H9 (cell line): ENCODE measurements at regions not wholly inside any gene's neighbourhood (a gene's known extent, or its start where the extent isn't known, plus 50 kb on each side); places are given as distances from the start of the nearest gene placed in this dataset.

Source experiments
- DNase-seq: peaks from one replicate; pipeline ENCODE4 v3.0.0-alpha.2; 2017
- H2AFZ ChIP-seq: one replicate; pipeline ENCODE4 v1.6.1; 2013; ENCODE audit warnings: mild to moderate bottlenecking, low read length, control low read depth, moderate library complexity
- H2AK5ac ChIP-seq: 2 replicates; pipeline ENCODE4 v1.6.1; 2013; ENCODE audit warnings: low read length, control low read depth, mixed read lengths; ENCODE audit not compliant: insufficient read length
- H2BK120ac ChIP-seq: one replicate; pipeline ENCODE4 v1.6.1; 2013; ENCODE audit warnings: low read depth, mild to moderate bottlenecking, low read length, control low read depth, inconsistent platforms; ENCODE audit not compliant: poor library complexity, severe bottlenecking
- H2BK12ac ChIP-seq: 2 replicates; pipeline ENCODE4 v1.6.1; 2013; ENCODE audit warnings: low read length, control low read depth, mixed read lengths, low read depth; ENCODE audit not compliant: insufficient read length
- H2BK15ac ChIP-seq: 2 replicates; pipeline ENCODE4 v1.6.1; 2013; ENCODE audit warnings: low read depth, low read length, control low read depth
- H2BK20ac ChIP-seq: one replicate; pipeline ENCODE4 v1.6.1; 2013; ENCODE audit warnings: low read depth, mild to moderate bottlenecking, low read length, control low read depth, inconsistent platforms; ENCODE audit not compliant: poor library complexity, severe bottlenecking
- H2BK5ac ChIP-seq: 2 replicates; pipeline ENCODE4 v1.6.1; 2013; ENCODE audit warnings: low read length, control low read depth, mixed read lengths; ENCODE audit not compliant: insufficient read length
- H3K14ac ChIP-seq: 2 replicates; pipeline ENCODE4 v1.6.1; 2013; ENCODE audit warnings: low read length, control low read depth; ENCODE audit not compliant: insufficient read depth
- H3K18ac ChIP-seq: 2 replicates; pipeline ENCODE4 v1.6.1; 2013; ENCODE audit warnings: low read depth, mild to moderate bottlenecking, mixed read lengths, low read length, control low read depth; ENCODE audit not compliant: insufficient read length
- H3K23ac ChIP-seq: 2 replicates; pipeline ENCODE4 v1.6.1; 2013; ENCODE audit warnings: low read length, control low read depth, mixed read lengths, low read depth; ENCODE audit not compliant: insufficient read length
- H3K23me2 ChIP-seq: 2 replicates; pipeline ENCODE4 v1.6.1; 2013; ENCODE audit warnings: low read depth, mild to moderate bottlenecking, mixed read lengths, low read length, control low read depth; ENCODE audit not compliant: insufficient read length, poor library complexity, severe bottlenecking
- H3K27ac ChIP-seq: 2 replicates; pipeline ENCODE4 v1.5.1; 2013; ENCODE audit warnings: low read length, control low read depth, mixed read lengths, low read depth; ENCODE audit not compliant: insufficient read length
- H3K27me3 ChIP-seq: 2 replicates; pipeline ENCODE4 v1.6.1; 2013; ENCODE audit warnings: low read length, control low read depth, inconsistent platforms; ENCODE audit not compliant: insufficient read depth
- H3K4ac ChIP-seq: 2 replicates; pipeline ENCODE4 v1.6.1; 2013; ENCODE audit warnings: low read depth, mild to moderate bottlenecking, control low read depth, inconsistent platforms, low read length, moderate library complexity
- H3K4me1 ChIP-seq: 2 replicates; pipeline ENCODE4 v1.6.1; 2013; ENCODE audit warnings: low read length, control low read depth, inconsistent platforms; ENCODE audit not compliant: insufficient read depth
- H3K4me2 ChIP-seq: 2 replicates; pipeline ENCODE4 v1.6.1; 2013; ENCODE audit warnings: low read length, control low read depth, mixed read lengths; ENCODE audit not compliant: insufficient read length, insufficient read depth
- H3K56ac ChIP-seq: 2 replicates; pipeline ENCODE4 v1.6.1; 2013; ENCODE audit warnings: low read depth, mild to moderate bottlenecking, mixed read lengths, low read length, control low read depth; ENCODE audit not compliant: insufficient read length
- H3K79me1 ChIP-seq: 2 replicates; pipeline ENCODE4 v1.6.1; 2013; ENCODE audit warnings: low read depth, mild to moderate bottlenecking, moderate library complexity, low read length, control low read depth, inconsistent platforms; ENCODE audit not compliant: insufficient read depth, poor library complexity, severe bottlenecking
- H3K79me2 ChIP-seq: 2 replicates; pipeline ENCODE4 v1.6.1; 2013; ENCODE audit warnings: low read length, control low read depth, inconsistent platforms; ENCODE audit not compliant: insufficient read depth
- H3K9ac ChIP-seq: 2 replicates; pipeline ENCODE4 v1.6.1; 2013; ENCODE audit warnings: low read length, control low read depth, mixed read lengths; ENCODE audit not compliant: insufficient read length; ENCODE audit errors: extremely low read depth
- H3K9me3 ChIP-seq: one replicate; pipeline ENCODE4 v1.6.1; 2013; ENCODE audit warnings: low read depth, low read length, inconsistent platforms; ENCODE audit not compliant: control insufficient read depth
- H3T11ph ChIP-seq: one replicate; pipeline ENCODE4 v1.6.1; 2013; ENCODE audit warnings: mild to moderate bottlenecking, low read length, control low read depth, inconsistent platforms
- H4K20me1 ChIP-seq: one replicate; pipeline ENCODE4 v1.6.1; 2013; ENCODE audit not compliant: control insufficient read depth, insufficient read length, insufficient read depth
- H4K5ac ChIP-seq: 2 replicates; pipeline ENCODE4 v1.6.1; 2013; ENCODE audit warnings: low read depth, mild to moderate bottlenecking, mixed read lengths, low read length, control low read depth; ENCODE audit not compliant: insufficient read length
- H4K8ac ChIP-seq: replicated peaks from 2 replicates; pipeline ENCODE4 v1.6.1; 2013; ENCODE audit warnings: low read length, control low read depth, mixed read lengths, low read depth; ENCODE audit not compliant: insufficient read length
- H4K91ac ChIP-seq: 2 replicates; pipeline ENCODE4 v1.6.1; 2013; ENCODE audit warnings: low read depth, mild to moderate bottlenecking, moderate library complexity, mixed read lengths, low read length, control low read depth; ENCODE audit not compliant: insufficient read length
- H3K27ac Mint-ChIP-seq, 3 experiments: 2 replicates in 2 of 3; 3 replicates in 1 of 3; pipeline ENCODE4 v1.8.0; 2020 to 2021; ENCODE audit warnings: mixed read lengths in 3 of 3, mild to moderate bottlenecking in 1 of 3, moderate library complexity in 1 of 3
- H3K27me3 Mint-ChIP-seq: 2 replicates; pipeline ENCODE4 v1.8.0; 2021; ENCODE audit warnings: low read depth, mild to moderate bottlenecking, moderate library complexity, mixed read lengths
- H3K36me3 Mint-ChIP-seq, 3 experiments: 2 replicates in 2 of 3; 3 replicates in 1 of 3; pipeline ENCODE4 v1.8.0; 2020 to 2021; ENCODE audit warnings: low read depth in 3 of 3, mixed read lengths in 3 of 3; ENCODE audit not compliant: insufficient read depth in 1 of 3
- H3K4me1 Mint-ChIP-seq, 2 experiments: 2 replicates each; pipeline ENCODE4 v1.8.0; 2020; ENCODE audit warnings: mixed read lengths in 2 of 2
- H3K4me3 Mint-ChIP-seq, 2 experiments: 2 replicates in 1 of 2; 3 replicates in 1 of 2; pipeline ENCODE4 v1.8.0; 2020 to 2021; ENCODE audit warnings: mild to moderate bottlenecking in 2 of 2, mixed read lengths in 2 of 2, moderate library complexity in 1 of 2
- H3K9me3 Mint-ChIP-seq, 2 experiments: 2 replicates in 1 of 2; 3 replicates in 1 of 2; pipeline ENCODE4 v1.8.0; 2020; ENCODE audit warnings: mild to moderate bottlenecking in 2 of 2, mixed read lengths in 2 of 2, moderate library complexity in 1 of 2
- WGBS: extraction: QIAGEN DNeasy Blood & Tissue Kit; methylation state at CpG from one replicate; pipeline ENCODE4 v1.1.7; 2013; ENCODE audit warnings: missing lambda C conversion rate, low lambda C conversion rate, mixed read lengths; ENCODE audit not compliant: insufficient read length; ENCODE audit errors: extremely low coverage; 5-methylcytosine and 5-hydroxymethylcytosine counted together
- TF ChIP-seq, protein P1 (sequence below): fragments of 200-600 bp; sonication (generic); conservative IDR thresholded peaks from 3 replicates; pipeline ENCODE4 v1.8.0; 2021; ENCODE audit warnings: antibody characterized with exemption, mild to moderate bottlenecking

DNA sequence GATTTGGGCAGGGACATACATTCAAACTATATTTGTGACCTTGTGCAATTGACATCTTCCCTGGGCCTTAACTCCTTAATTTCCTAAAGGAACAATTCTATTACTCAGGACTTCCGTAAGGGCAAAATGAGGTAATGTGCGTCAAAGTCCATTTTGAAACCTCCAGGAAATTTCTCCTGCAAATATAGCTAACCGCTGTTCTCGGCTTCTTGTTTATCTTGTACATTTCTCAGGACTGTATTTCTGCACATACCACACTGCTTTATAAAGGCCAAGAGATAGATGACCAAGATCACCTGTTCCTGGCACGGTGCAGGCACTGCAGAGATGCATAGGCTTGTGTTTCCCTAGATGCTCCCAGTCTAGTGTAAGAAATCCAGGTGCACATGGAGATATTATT lies 1009.4 kb downstream of the BCL11B start:
- Histone ChIP-seq H2BK12ac (no peak overlapping the region), H2BK20ac (no peak overlapping the region), H3K27me3 (no peaks in the 10 kb centered on the region), H3K9me3 (no peaks in the 10 kb centered on the region), H2BK120ac (no peak overlapping the region), H3K27ac (no peak overlapping the region), H2BK15ac (no peak overlapping the region), H3K14ac (no peak overlapping the region), H3K4me2 (no peak overlapping the region), H2BK5ac (no peak overlapping the region), H3K23ac (no peak overlapping the region), H4K5ac (no peak overlapping the region), H3K9ac (no peak overlapping the region), H3K79me1 (no peaks in the 10 kb centered on the region), H3K4ac (no peak overlapping the region), H3K4me1 (no peaks in the 10 kb centered on the region), H3K56ac (no peak overlapping the region), H3T11ph (no peak overlapping the region), H2AK5ac (no peak overlapping the region), H3K79me2 (no peaks in the 10 kb centered on the region), H4K20me1 (no peaks in the 10 kb centered on the region), H3K18ac (no peak overlapping the region), H3K23me2 (no peaks in the 10 kb centered on the region), H4K91ac (no peak overlapping the region), H2AFZ (no peak overlapping the region), H4K8ac (no peak overlapping the region)
- Mint-ChIP-seq H3K4me3 (no peak overlapping the region), H3K9me3 (peaks cover 0 to 4% of the 10 kb centered on the region in 2 experiments; a peak in 2 of 5 replicates), H3K36me3 (no peaks in the 10 kb centered on the region), H3K4me1 (0 out of 4 replicates have a peak, but pooled peaks cover 0 to 4% of the 10 kb centered on the region in 2 experiments), H3K27me3 (no peaks in the 10 kb centered on the region), H3K27ac (no peak overlapping the region)
- TF ChIP-seq, protein P1, sequence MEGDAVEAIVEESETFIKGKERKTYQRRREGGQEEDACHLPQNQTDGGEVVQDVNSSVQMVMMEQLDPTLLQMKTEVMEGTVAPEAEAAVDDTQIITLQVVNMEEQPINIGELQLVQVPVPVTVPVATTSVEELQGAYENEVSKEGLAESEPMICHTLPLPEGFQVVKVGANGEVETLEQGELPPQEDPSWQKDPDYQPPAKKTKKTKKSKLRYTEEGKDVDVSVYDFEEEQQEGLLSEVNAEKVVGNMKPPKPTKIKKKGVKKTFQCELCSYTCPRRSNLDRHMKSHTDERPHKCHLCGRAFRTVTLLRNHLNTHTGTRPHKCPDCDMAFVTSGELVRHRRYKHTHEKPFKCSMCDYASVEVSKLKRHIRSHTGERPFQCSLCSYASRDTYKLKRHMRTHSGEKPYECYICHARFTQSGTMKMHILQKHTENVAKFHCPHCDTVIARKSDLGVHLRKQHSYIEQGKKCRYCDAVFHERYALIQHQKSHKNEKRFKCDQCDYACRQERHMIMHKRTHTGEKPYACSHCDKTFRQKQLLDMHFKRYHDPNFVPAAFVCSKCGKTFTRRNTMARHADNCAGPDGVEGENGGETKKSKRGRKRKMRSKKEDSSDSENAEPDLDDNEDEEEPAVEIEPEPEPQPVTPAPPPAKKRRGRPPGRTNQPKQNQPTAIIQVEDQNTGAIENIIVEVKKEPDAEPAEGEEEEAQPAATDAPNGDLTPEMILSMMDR = no peak
- WGBS = no CpG with 5 or more reads among the region's 5 CpGs
- no peak for DNase-seq
